ENCODE measurements at regions not wholly inside any gene's neighbourhood (a gene's known extent, or its start where the extent isn't known, plus 50 kb on each side); places are given as distances from the start of the nearest gene placed in this dataset.

- Mint-ChIP-seq H3K36me3 (ENCODE audit: low read depth) (no peaks in the 10 kb centered on the region), H3K4me3 (no peak overlapping the region), H3K9me3 (no peaks in the 10 kb centered on the region), H3K27me3 (no peaks in the 10 kb centered on the region), H3K4me1 (no peaks in the 10 kb centered on the region), H3K27ac (no peak overlapping the region)
- CTCF ChIA-PET, result no interaction called here
- POLR2A ChIA-PET, result no interaction called here
- DNase-seq, result no peak
Observed at GRCh38 chr16:66240631-66241395, 125.7 kb upstream of the CDH5 start.

- ChIA-PET POLR2A (no interaction called here), CTCF (no interaction called here)
- H3K36me3 Mint-ChIP-seq (ENCODE audit: low read depth), result no peaks in the 10 kb centered on the region
- H3K9me3 Mint-ChIP-seq, result no peaks in the 10 kb centered on the region
- no peaks in the 10 kb centered on the region for H3K27me3 Mint-ChIP-seq
- no peaks in the 10 kb centered on the region for H3K4me1 Mint-ChIP-seq
- H3K4me3 Mint-ChIP-seq, result no peak overlapping the region
- no peak for DNase-seq
- no peak overlapping the region for H3K27ac Mint-ChIP-seq
Observed at GRCh38 chr16:66240088-66240487, 126.4 kb upstream of the CDH5 start.

GRCh38 chr16:66238696-66239095 is 127.8 kb upstream of the CDH5 start:
- Mint-ChIP-seq H3K4me1 (no peaks in the 10 kb centered on the region), H3K27ac (no peak overlapping the region), H3K27me3 (no peaks in the 10 kb centered on the region), H3K36me3 (ENCODE audit: low read depth) (no peaks in the 10 kb centered on the region), H3K9me3 (no peaks in the 10 kb centered on the region), H3K4me3 (no peak overlapping the region)
- DNase-seq, result no peak
- POLR2A ChIA-PET, result no interaction called here
- CTCF ChIA-PET, result no interaction called here

GRCh38 chr16:66236301-66236700 is 130.2 kb upstream of the CDH5 start:
- Mint-ChIP-seq H3K9me3 (no peaks in the 10 kb centered on the region), H3K4me1 (no peaks in the 10 kb centered on the region), H3K27me3 (no peaks in the 10 kb centered on the region), H3K4me3 (no peak overlapping the region), H3K36me3 (ENCODE audit: low read depth) (no peaks in the 10 kb centered on the region), H3K27ac (no peak overlapping the region)
- POLR2A ChIA-PET, result no interaction called here
- CTCF ChIA-PET, result no interaction called here
- DNase-seq, result no peak

GRCh38 chr16:66231452-66232160 is 134.9 kb upstream of the CDH5 start:
- H3K4me3 Mint-ChIP-seq, result no peak overlapping the region
- no peak for DNase-seq
- no peaks in the 10 kb centered on the region for H3K27me3 Mint-ChIP-seq
- peaks cover 4% of the 10 kb centered on the region for H3K4me1 Mint-ChIP-seq
- POLR2A ChIA-PET, result no interaction called here
- no peaks in the 10 kb centered on the region for H3K9me3 Mint-ChIP-seq
- no peak overlapping the region for H3K27ac Mint-ChIP-seq
- CTCF ChIA-PET, result no interaction called here
- H3K36me3 Mint-ChIP-seq (ENCODE audit: low read depth), result no peaks in the 10 kb centered on the region

- no peak overlapping the region for H3K27ac Mint-ChIP-seq
- ChIA-PET POLR2A (no interaction called here), CTCF (no interaction called here)
Observed at GRCh38 chr16:66229651-66230050, 136.8 kb upstream of the CDH5 start.

GRCh38 chr16:66228792-66229191 is 137.7 kb upstream of the CDH5 start:
- CTCF ChIA-PET, result no interaction called here

More at GRCh38 chr16:66229651-66230050, 136.8 kb upstream of the CDH5 start:
- Mint-ChIP-seq H3K36me3 (ENCODE audit: low read depth) (no peaks in the 10 kb centered on the region), H3K4me3 (no peak overlapping the region), H3K9me3 (no peaks in the 10 kb centered on the region), H3K4me1 (peaks cover 4% of the 10 kb centered on the region), H3K27me3 (no peaks in the 10 kb centered on the region)
- DNase-seq, result no peak

GRCh38 chr16:66227766-66228530 is 138.5 kb upstream of the CDH5 start:
- H3K27me3 Mint-ChIP-seq, result no peaks in the 10 kb centered on the region
- POLR2A ChIA-PET, result no interaction called here
- H3K36me3 Mint-ChIP-seq (ENCODE audit: low read depth), result no peaks in the 10 kb centered on the region
- H3K4me3 Mint-ChIP-seq, result no peak overlapping the region
- CTCF ChIA-PET, result no interaction called here
- H3K27ac Mint-ChIP-seq, result no peak overlapping the region
- H3K4me1 Mint-ChIP-seq, result peaks cover 4% of the 10 kb centered on the region
- no peaks in the 10 kb centered on the region for H3K9me3 Mint-ChIP-seq
- no peak for DNase-seq

More at GRCh38 chr16:66228792-66229191, 137.7 kb upstream of the CDH5 start:
- no peak overlapping the region for H3K4me3 Mint-ChIP-seq
- H3K36me3 Mint-ChIP-seq (ENCODE audit: low read depth), result no peaks in the 10 kb centered on the region
- H3K9me3 Mint-ChIP-seq, result no peaks in the 10 kb centered on the region
- POLR2A ChIA-PET, result no interaction called here
- peaks cover 4% of the 10 kb centered on the region for H3K4me1 Mint-ChIP-seq
- no peak overlapping the region for H3K27ac Mint-ChIP-seq
- DNase-seq, result no peak
- no peaks in the 10 kb centered on the region for H3K27me3 Mint-ChIP-seq

GRCh38 chr16:66226762-66227161 is 139.7 kb upstream of the CDH5 start:
- Mint-ChIP-seq H3K27me3 (no peaks in the 10 kb centered on the region), H3K4me3 (no peak overlapping the region), H3K27ac (no peak overlapping the region), H3K9me3 (no peaks in the 10 kb centered on the region), H3K36me3 (ENCODE audit: low read depth) (no peaks in the 10 kb centered on the region), H3K4me1 (peaks cover 4% of the 10 kb centered on the region)
- CTCF ChIA-PET, result no interaction called here
- no peak for DNase-seq
- POLR2A ChIA-PET, result no interaction called here

GRCh38 chr16:66225696-66226095 is 140.8 kb upstream of the CDH5 start:
- POLR2A ChIA-PET, result no interaction called here
- Mint-ChIP-seq H3K9me3 (no peaks in the 10 kb centered on the region), H3K4me3 (no peak overlapping the region), H3K4me1 (peaks cover 4% of the 10 kb centered on the region), H3K27ac (no peak overlapping the region), H3K27me3 (no peaks in the 10 kb centered on the region), H3K36me3 (ENCODE audit: low read depth) (no peaks in the 10 kb centered on the region)
- no peak for DNase-seq
- CTCF ChIA-PET, result no interaction called here

- no peak overlapping the region for H3K27ac Mint-ChIP-seq
- H3K27me3 Mint-ChIP-seq, result no peaks in the 10 kb centered on the region
- peaks cover 4% of the 10 kb centered on the region for H3K4me1 Mint-ChIP-seq
- H3K9me3 Mint-ChIP-seq, result no peaks in the 10 kb centered on the region
- H3K4me3 Mint-ChIP-seq, result no peak overlapping the region
- DNase-seq, result no peak
- POLR2A ChIA-PET, result no interaction called here
- CTCF ChIA-PET, result no interaction called here
- no peaks in the 10 kb centered on the region for H3K36me3 Mint-ChIP-seq (ENCODE audit: low read depth)
Observed at GRCh38 chr16:66224626-66225025, 141.9 kb upstream of the CDH5 start.

GRCh38 chr16:66224186-66224585 is 142.3 kb upstream of the CDH5 start:
- ChIA-PET POLR2A (no interaction called here), CTCF (no interaction called here)
- H3K27me3 Mint-ChIP-seq, result no peaks in the 10 kb centered on the region
- H3K36me3 Mint-ChIP-seq (ENCODE audit: low read depth), result no peaks in the 10 kb centered on the region
- peaks cover 3% of the 10 kb centered on the region for H3K4me1 Mint-ChIP-seq
- no peak overlapping the region for H3K4me3 Mint-ChIP-seq
- DNase-seq, result no peak
- H3K27ac Mint-ChIP-seq, result no peak overlapping the region
- H3K9me3 Mint-ChIP-seq, result no peaks in the 10 kb centered on the region

- Mint-ChIP-seq H3K27me3 (no peaks in the 10 kb centered on the region), H3K9me3 (no peaks in the 10 kb centered on the region), H3K4me1 (no peaks in the 10 kb centered on the region), H3K36me3 (ENCODE audit: low read depth) (no peaks in the 10 kb centered on the region), H3K4me3 (no peak overlapping the region), H3K27ac (no peak overlapping the region)
- DNase-seq, result no peak
- CTCF ChIA-PET, result no interaction called here
- POLR2A ChIA-PET, result no interaction called here
Observed at GRCh38 chr16:66223176-66223780, 143.2 kb upstream of the CDH5 start.

All from activated CD4-positive, alpha-beta memory T cell treated with anti-CD3 and anti-CD28 coated beads, Interleukin-2, amount 10 ng/mL, durations not matched to agents 7 days and 5 days (primary cell).